Ureter (tissue), 1 donor: ENCODE measurements at regions not wholly inside any gene's neighbourhood (a gene's known extent, or its start where the extent isn't known, plus 50 kb on each side); places are given as distances from the start of the nearest gene placed in this dataset.

Source experiments
- DNase-seq: peaks from one replicate; pipeline ENCODE4 v3.0.0-alpha.2; 2020; ENCODE audit warnings: low spot score
- donor health status: DM: yes; HTN: yes; CAD: no.

GRCh38 chr10:128281861-128282260, 155.6 kb upstream of the MKI67 start:
- DNase-seq = no peak

GRCh38 chr10:128286141-128286761, 160.0 kb upstream of the MKI67 start:
- DNase-seq = no peak

GRCh38 chr10:128286762-128287500, 160.7 kb upstream of the MKI67 start:
- DNase-seq = no peak

GRCh38 chr10:128287921-128288320, 161.7 kb upstream of the MKI67 start:
- no peak for DNase-seq

GRCh38 chr10:128289621-128290020, 163.4 kb upstream of the MKI67 start:
- DNase-seq = no peak

- no peak for DNase-seq
These were observed 168.8 kb upstream of the MKI67 start for GRCh38 chr10:128295003-128295402.

GRCh38 chr10:128296253-128297007, 170.2 kb upstream of the MKI67 start:
- no peak for DNase-seq

- no peak for DNase-seq
These were observed 171.6 kb upstream of the MKI67 start for GRCh38 chr10:128297709-128298378.

GRCh38 chr10:128298587-128298986, 172.4 kb upstream of the MKI67 start:
- no peak for DNase-seq

GRCh38 chr10:128300290-128300824, 174.1 kb upstream of the MKI67 start:
- no peak for DNase-seq

GRCh38 chr10:128301051-128301450, 174.8 kb upstream of the MKI67 start:
- no peak for DNase-seq

- no peak for DNase-seq
These were observed 176.6 kb upstream of the MKI67 start for GRCh38 chr10:128302808-128303207.

- DNase-seq = no peak
These were observed 178.0 kb upstream of the MKI67 start for GRCh38 chr10:128304271-128304670.

- no peak for DNase-seq
These were observed 179.6 kb upstream of the MKI67 start for GRCh38 chr10:128305601-128306345.

GRCh38 chr10:128306535-128306934, 180.3 kb upstream of the MKI67 start:
- DNase-seq = no peak

- DNase-seq = no peak
These were observed 180.7 kb upstream of the MKI67 start for GRCh38 chr10:128306966-128307365.

- no peak for DNase-seq
These were observed 181.6 kb upstream of the MKI67 start for GRCh38 chr10:128307820-128308219.

GRCh38 chr10:128310971-128311658, 184.9 kb upstream of the MKI67 start:
- DNase-seq = no peak

- DNase-seq = no peak
These were observed 186.0 kb upstream of the MKI67 start for GRCh38 chr10:128312250-128312649.

- DNase-seq = no peak
These were observed 188.5 kb upstream of the MKI67 start for GRCh38 chr10:128314686-128315085.
